Ovary (tissue), 7 donors: ENCODE measurements at regions not wholly inside any gene's neighbourhood (a gene's known extent, or its start where the extent isn't known, plus 50 kb on each side); places are given as distances from the start of the nearest gene placed in this dataset.

Source experiments
- DNase-seq, 5 donors: peaks; one replicate each; pipeline ENCODE4 v3.0.0-alpha.2; 2019 to 2020
- H3K27ac ChIP-seq, 2 donors: fragments of 200-600 bp; one replicate each; pipeline versions ENCODE4 v1.5.1 to v1.8.0; 2019 to 2022
- H3K27me3 ChIP-seq: fragments of 200-600 bp; one replicate; pipeline ENCODE4 v1.8.0; 2022
- H3K36me3 ChIP-seq: fragments of 200-600 bp; sonication (generic); one replicate; pipeline ENCODE4 v1.5.1; 2019
- H3K4me1 ChIP-seq: one replicate; pipeline ENCODE4 v1.8.1; 2013; ENCODE audit warnings: mild to moderate bottlenecking, moderate library complexity; ENCODE audit not compliant: insufficient read depth
- H3K4me3 ChIP-seq: fragments of 200-600 bp; sonication (generic); one replicate; pipeline ENCODE4 v1.5.1; 2017
- H3K9me3 ChIP-seq, 2 donors: fragments of 200-600 bp in 1 of 2; sonication (generic) in 1 of 2; one replicate each; pipeline versions ENCODE4 v1.5.1 to v1.8.1; 2013 to 2019; ENCODE audit warnings: mild to moderate bottlenecking in 1 of 2, moderate library complexity in 1 of 2
- EP300 ChIP-seq: sonication (generic); formaldehyde crosslinking; IDR thresholded peaks from one replicate; pipeline ENCODE4 v1.6.1; 2017; ENCODE audit warnings: antibody characterized with exemption
- POLR2A ChIP-seq: fragments of 450-650 bp; IDR thresholded peaks from one replicate; pipeline ENCODE4 v1.6.1; 2017; ENCODE audit warnings: antibody characterized with exemption, mild to moderate bottlenecking, moderate library complexity
- WGBS, 3 donors: extraction: QIAGEN DNeasy Blood & Tissue Kit in 1 of 3; methylation state at CpG; one replicate each; pipeline versions ENCODE4 v1.1.5 to v1.1.7; 2013 to 2017; 5-methylcytosine and 5-hydroxymethylcytosine counted together
- intact Hi-C, 4 donors: fragments of 100-400 bp; cut with DNase I; formaldehyde crosslinking; loops; one replicate each; pipeline versions ENCODE4 v1.11.0 to v1.15.1; 2022 to 2023
- TF ChIP-seq, protein P1 (sequence below), 3 donors: fragments of 450-650 bp in 2 of 3; fragments of 200-600 bp in 1 of 3; IDR thresholded peaks; one replicate each; pipeline versions ENCODE4 v1.5.1 to v1.8.0; 2016 to 2022; ENCODE audit warnings: antibody characterized with exemption in 3 of 3, mild to moderate bottlenecking in 1 of 3
- donor health status: DM: no; HTN: no; CAD: no; lungs with moderate emphysema.
- donor health status: DM: no; HTN: no; CAD: no.
- donor health status: Bipolar disorder and iron deficiency.
- donor health status: DM: no; HTN: no; CAD: no.
- donor health status: DM: yes; HTN: yes; CAD: no.

DNA sequence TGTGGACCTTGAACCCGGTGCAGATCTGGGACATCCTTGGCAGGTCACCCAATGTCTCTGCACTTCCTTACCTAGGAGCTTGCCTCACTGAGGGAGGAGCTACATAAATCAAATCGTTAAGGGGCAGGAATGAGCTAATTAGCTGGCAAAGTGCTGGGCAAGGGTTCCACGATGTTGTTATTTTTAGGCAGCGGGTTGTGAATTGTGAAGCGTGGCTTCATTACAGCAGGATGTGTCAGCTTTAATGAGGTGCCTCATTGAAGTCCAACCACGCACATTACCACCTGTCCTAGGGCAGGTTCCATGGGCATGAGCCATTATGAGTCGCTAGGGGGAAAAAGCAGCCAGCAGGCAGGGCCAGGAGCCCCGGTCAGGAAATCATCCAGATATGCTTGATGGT, 127.0 kb upstream of the AGAP1 start:
- 34 to 58% (median 38%) methylated on average over 8 of the region's 8 CpGs for WGBS, 3 donors
- DNase-seq: no peak
- Histone ChIP-seq H3K4me1 (no peaks in the 10 kb centered on the region), H3K4me3 (no peak overlapping the region), H3K27me3 (no peaks in the 10 kb centered on the region), H3K27ac (no peak overlapping the region), H3K36me3 (no peaks in the 10 kb centered on the region), H3K9me3 (no peaks in the 10 kb centered on the region)
- TF ChIP-seq EP300: no peak
- no peak for TF ChIP-seq POLR2A
- TF ChIP-seq, protein P1, sequence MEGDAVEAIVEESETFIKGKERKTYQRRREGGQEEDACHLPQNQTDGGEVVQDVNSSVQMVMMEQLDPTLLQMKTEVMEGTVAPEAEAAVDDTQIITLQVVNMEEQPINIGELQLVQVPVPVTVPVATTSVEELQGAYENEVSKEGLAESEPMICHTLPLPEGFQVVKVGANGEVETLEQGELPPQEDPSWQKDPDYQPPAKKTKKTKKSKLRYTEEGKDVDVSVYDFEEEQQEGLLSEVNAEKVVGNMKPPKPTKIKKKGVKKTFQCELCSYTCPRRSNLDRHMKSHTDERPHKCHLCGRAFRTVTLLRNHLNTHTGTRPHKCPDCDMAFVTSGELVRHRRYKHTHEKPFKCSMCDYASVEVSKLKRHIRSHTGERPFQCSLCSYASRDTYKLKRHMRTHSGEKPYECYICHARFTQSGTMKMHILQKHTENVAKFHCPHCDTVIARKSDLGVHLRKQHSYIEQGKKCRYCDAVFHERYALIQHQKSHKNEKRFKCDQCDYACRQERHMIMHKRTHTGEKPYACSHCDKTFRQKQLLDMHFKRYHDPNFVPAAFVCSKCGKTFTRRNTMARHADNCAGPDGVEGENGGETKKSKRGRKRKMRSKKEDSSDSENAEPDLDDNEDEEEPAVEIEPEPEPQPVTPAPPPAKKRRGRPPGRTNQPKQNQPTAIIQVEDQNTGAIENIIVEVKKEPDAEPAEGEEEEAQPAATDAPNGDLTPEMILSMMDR (IDR thresholded peaks at IDR 0.05): no peak
- intact Hi-C loops: no loop called here

DNA sequence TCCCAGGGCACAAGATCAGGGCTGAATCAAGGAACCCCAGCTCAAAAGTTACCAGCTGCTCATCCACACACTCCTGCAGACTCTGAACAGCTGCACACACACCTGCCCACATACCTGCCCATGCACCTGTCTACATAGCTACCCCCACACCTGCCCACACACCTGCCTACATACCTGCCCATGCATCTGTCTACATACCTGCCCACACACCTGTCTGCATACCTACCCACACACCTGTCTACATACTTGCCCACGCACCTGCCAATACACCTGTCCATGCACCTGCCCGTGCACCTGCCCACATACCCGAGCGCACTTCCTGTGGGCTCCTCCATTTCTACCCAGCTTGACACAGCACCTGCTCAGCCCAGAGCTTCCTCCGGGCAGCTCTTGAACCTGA, 122.8 kb upstream of the AGAP1 start:
- intact Hi-C loops: no loop called here
- Histone ChIP-seq H3K27me3 (no peaks in the 10 kb centered on the region), H3K27ac (no peak overlapping the region), H3K36me3 (no peaks in the 10 kb centered on the region), H3K9me3 (no peaks in the 10 kb centered on the region), H3K4me1 (no peaks in the 10 kb centered on the region), H3K4me3 (no peak overlapping the region)
- 91 to 95% (median 94%) methylated on average over 5 of the region's 5 CpGs for WGBS, 3 donors
- TF ChIP-seq, protein P1 (IDR thresholded peaks at IDR 0.05): no peak
- no peak for TF ChIP-seq POLR2A
- TF ChIP-seq EP300: no peak
- DNase-seq: no peak

DNA sequence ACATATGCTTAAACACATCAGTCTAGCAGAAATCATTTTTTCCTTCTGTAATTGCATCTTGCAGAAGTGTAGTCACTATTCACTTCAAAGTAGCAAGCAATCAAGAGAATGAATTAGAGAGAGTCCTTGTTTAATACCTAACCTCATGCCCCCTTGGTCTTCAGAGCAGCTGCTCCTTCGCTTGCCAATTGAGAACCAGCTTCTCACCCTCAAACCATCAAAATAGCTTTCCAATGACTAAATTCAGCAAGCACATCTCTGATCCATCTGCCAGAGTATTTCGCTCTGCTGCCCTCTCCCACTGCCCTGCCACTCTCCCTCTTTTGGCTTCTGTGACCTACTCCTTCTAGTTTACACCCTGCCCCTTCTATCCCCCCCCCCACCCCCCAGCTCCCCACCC, 120.7 kb upstream of the AGAP1 start:
- DNase-seq: no peak
- H3K4me3 ChIP-seq: no peak overlapping the region
- no peaks in the 10 kb centered on the region for H3K4me1 ChIP-seq
- intact Hi-C loops: no loop called here
- H3K9me3 ChIP-seq: no peaks in the 10 kb centered on the region
- no peaks in the 10 kb centered on the region for H3K36me3 ChIP-seq
- H3K27me3 ChIP-seq: no peaks in the 10 kb centered on the region
- no peak for TF ChIP-seq EP300
- TF ChIP-seq, protein P1 (IDR thresholded peaks at IDR 0.05): no peak
- no peak for TF ChIP-seq POLR2A
- no peak overlapping the region for H3K27ac ChIP-seq
- 23 to 69% (median 36%) methylated on average over 2 of the region's 2 CpGs for WGBS, 3 donors

DNA sequence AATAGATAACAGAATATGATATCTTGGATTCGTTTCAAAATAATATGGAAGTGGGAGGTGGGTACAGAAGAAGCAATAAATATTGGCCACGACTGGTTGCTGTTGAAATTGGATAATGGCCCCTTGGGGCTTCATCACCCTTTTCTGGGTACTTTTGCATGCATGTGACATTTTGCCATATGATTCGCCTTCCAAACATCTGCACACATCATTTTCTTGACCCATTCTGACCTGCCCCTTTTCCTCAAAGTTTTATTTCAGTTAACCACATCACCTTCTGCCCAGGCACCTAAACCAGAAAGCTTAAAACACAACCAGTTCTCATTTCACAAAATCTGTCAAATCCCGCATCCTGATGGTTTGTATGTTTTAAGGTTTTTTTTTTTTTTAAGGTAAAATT, 116.7 kb upstream of the AGAP1 start:
- Histone ChIP-seq H3K9me3 (no peaks in the 10 kb centered on the region), H3K27ac (no peak overlapping the region)
- 60 to 75% (median 72%) methylated on average over 4 of the region's 4 CpGs for WGBS, 3 donors

More for the DNA sequence above, 116.7 kb upstream of the AGAP1 start:
- intact Hi-C loops: no loop called here
- H3K4me3 ChIP-seq: no peak overlapping the region
- H3K4me1 ChIP-seq: no peaks in the 10 kb centered on the region
- no peaks in the 10 kb centered on the region for H3K36me3 ChIP-seq
- TF ChIP-seq EP300: no peak
- TF ChIP-seq POLR2A: no peak
- TF ChIP-seq, protein P1 (IDR thresholded peaks at IDR 0.05): no peak
- DNase-seq: no peak
- no peaks in the 10 kb centered on the region for H3K27me3 ChIP-seq
